Ramos (cell line): ENCODE measurements at regions not wholly inside any gene's neighbourhood (a gene's known extent, or its start where the extent isn't known, plus 50 kb on each side); places are given as distances from the start of the nearest gene placed in this dataset.

Source experiments
- in situ Hi-C: fragments of 300-500 bp; cut with MboI; formaldehyde crosslinking; loops from one replicate; pipeline ENCODE4 v1.14.3; 2022; ENCODE audit warnings: low sequenced_read_pairs; ENCODE audit not compliant: unreplicated experiment

GRCh38 chr9:108109927-108110690 lies 620.5 kb upstream of the KLF4 start:
- in situ Hi-C loops, result no loop called here

GRCh38 chr9:108108852-108109448 lies 619.4 kb upstream of the KLF4 start:
- in situ Hi-C loops, result no loop called here

- in situ Hi-C loops, result no loop called here
Measured at GRCh38 chr9:108108280-108108851, 618.8 kb upstream of the KLF4 start.

- in situ Hi-C loops, result no loop called here
Measured at GRCh38 chr9:108105885-108106284, 616.3 kb upstream of the KLF4 start.

- in situ Hi-C loops, result no loop called here
Measured at GRCh38 chr9:108104991-108105390, 615.4 kb upstream of the KLF4 start.

GRCh38 chr9:108103046-108103693 lies 613.6 kb upstream of the KLF4 start:
- in situ Hi-C loops, result no loop called here

- in situ Hi-C loops, result no loop called here
Measured at GRCh38 chr9:108101410-108101809, 611.8 kb upstream of the KLF4 start.

GRCh38 chr9:108100571-108100970 lies 611.0 kb upstream of the KLF4 start:
- in situ Hi-C loops, result no loop called here

GRCh38 chr9:108099854-108100253 lies 610.3 kb upstream of the KLF4 start:
- in situ Hi-C loops, result no loop called here

GRCh38 chr9:108095496-108095895 lies 605.9 kb upstream of the KLF4 start:
- in situ Hi-C loops, result no loop called here

GRCh38 chr9:108094676-108094993 lies 605.1 kb upstream of the KLF4 start:
- in situ Hi-C loops, result no loop called here

- in situ Hi-C loops, result no loop called here
Measured at GRCh38 chr9:108093773-108094675, 604.5 kb upstream of the KLF4 start.

- in situ Hi-C loops, result no loop called here
Measured at GRCh38 chr9:108088916-108089315, 599.3 kb upstream of the KLF4 start.

GRCh38 chr9:108087781-108088180 lies 598.2 kb upstream of the KLF4 start:
- in situ Hi-C loops, result no loop called here

GRCh38 chr9:108086624-108087023 lies 597.1 kb upstream of the KLF4 start:
- in situ Hi-C loops, result no loop called here

- in situ Hi-C loops, result no loop called here
Measured at GRCh38 chr9:108085294-108085693, 595.7 kb upstream of the KLF4 start.

GRCh38 chr9:108083796-108084352 lies 594.3 kb upstream of the KLF4 start:
- in situ Hi-C loops, result no loop called here

GRCh38 chr9:108083160-108083750 lies 593.7 kb upstream of the KLF4 start:
- in situ Hi-C loops, result no loop called here

- in situ Hi-C loops, result no loop called here
Measured at GRCh38 chr9:108081112-108081511, 591.5 kb upstream of the KLF4 start.

- in situ Hi-C loops, result no loop called here
Measured at GRCh38 chr9:108080285-108080684, 590.7 kb upstream of the KLF4 start.
